ENCODE measurements at regions not wholly inside any gene's neighbourhood (a gene's known extent, or its start where the extent isn't known, plus 50 kb on each side); places are given as distances from the start of the nearest gene placed in this dataset.
A peak's percentile ranks its signal among the peaks of the same experiment; 100 is the strongest.

- peak; percentile 22 for DNase-seq (ENCODE audit: low spot score)
Measured at GRCh38 chr20:56925082-56925830, 296.1 kb downstream of the TFAP2C start.

DNA sequence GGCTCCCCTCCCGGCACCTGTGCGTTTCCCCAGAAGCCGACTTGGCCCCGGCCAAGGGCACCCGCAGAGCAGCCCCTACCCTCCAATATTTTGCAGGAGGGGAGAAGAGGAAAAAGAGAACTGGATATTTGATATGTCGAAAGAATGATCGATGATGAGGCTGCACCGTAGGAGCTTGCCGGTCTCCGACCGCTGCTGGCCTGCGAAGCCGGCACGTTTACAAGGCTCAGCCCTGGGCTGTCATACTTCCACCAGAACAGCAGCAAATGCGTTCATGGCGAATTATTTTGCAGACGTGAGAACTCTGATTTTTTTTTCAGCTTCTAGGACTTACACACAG is 296.7 kb downstream of the TFAP2C start:
- DNase-seq (ENCODE audit: low spot score): no peak

DNA sequence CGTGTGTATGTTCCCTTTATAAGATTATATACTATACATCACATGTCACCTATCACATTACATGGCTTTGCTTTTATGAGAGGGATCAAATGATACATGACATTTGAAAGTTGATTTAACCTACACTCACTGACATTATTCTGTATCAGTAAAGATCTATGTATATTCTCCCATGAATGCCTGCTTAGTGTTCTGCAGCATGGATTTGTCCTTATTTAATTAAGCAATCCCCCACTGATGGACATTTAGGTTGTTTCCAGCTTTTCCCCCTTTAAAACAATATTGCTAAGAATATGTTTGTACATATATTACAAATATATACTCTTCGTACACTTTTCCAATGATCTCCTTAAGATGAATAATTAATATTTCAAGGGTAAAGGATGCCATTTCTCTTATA is 297.4 kb downstream of the TFAP2C start:
- DNase-seq (ENCODE audit: low spot score): no peak

DNA sequence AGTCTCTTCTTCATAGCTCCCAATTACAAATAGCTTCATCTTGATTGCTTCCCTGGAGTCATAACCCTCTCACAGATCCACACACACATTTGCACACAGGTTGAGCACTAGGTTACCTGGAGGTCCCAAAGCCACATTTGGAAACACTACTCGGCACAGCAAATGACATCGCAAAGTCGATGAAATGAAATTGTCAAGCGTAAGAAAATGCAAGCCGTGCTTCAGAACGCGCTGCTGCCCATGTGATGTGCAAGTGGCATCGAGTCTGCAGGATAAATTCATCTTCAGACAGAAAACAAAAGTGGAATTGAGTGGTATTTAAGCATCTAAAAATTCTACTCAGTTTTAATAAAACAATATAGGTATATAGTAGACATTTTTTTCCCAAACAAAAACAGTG is 298.0 kb downstream of the TFAP2C start:
- DNase-seq (ENCODE audit: low spot score): no peak

- no peak for DNase-seq (ENCODE audit: low spot score)
Measured at GRCh38 chr20:56928007-56928406, 298.9 kb downstream of the TFAP2C start.

DNA sequence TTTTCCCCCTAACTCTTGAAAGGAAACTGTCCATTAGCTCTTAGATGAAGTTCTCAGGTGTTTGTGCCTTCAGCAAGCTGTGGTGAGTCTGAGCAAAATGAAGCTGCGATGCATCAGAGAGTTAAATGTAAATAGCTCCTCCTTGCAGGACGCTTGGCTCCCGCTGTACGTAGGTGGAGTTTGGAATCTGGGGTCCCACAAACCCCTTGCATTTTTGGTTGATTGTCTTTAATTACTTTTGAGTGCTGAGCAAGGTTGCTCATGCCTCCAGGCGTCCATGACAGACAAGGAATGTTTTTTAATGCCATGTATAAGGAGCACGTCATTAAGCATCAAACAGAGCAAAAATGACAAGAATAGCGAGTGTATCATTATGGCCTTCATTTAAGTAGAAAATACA is 300.5 kb downstream of the TFAP2C start:
- no peak for DNase-seq (ENCODE audit: low spot score)

DNA sequence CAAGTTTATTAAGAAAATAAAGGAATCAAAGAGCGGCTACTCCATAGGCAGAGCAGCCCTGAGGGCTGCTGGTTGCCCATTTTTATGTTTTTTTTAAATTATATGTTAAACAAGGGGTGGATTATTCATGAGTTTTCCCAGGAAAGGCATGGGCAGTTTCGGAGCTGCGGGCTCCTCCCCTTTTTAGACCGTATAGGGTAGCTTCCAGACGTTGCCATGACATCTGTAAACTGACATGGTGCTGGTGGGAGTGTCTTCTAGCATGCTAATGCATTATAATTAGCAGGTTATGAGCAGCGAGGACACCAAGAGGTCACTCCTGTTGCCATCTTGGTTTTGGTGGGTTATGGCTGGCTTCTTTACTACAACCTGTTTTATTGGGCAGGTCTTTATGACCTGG is 301.8 kb downstream of the TFAP2C start:
- DNase-seq (ENCODE audit: low spot score): no peak

DNA sequence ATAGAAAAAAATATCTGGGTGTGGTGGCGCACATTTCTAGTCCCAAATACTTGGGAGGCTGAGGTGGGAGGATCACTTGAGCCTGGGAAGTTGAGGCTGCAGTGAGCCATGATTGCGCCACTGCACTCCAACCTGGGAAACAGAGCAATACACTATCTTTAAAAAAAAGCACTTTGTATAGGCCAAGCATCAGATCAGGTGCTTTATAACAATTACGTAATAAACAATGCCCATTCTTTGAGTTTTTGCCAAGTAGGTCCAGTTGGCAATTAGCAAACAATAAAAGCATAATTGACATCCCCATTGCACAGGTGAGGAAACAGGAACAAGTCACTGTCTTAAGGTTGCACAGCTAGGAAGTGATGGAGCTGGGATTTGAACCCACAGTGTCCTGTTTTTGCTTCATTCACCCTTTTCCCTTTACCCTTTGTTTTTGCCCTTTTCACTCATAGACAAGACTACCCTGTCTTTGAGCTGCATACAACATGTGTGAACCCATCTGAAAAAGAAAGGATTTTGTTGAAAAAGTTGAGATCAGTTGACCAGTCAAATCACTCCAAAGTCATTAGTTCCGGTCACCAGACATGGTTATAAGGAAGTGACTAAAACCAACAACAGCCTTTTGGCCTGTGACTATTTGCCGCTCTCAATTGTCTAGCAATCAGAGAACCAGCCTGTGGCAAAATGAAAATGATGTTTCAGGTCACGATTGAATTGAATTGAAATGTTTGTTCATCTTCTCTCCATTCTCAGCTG is 303.6 kb downstream of the TFAP2C start:
- DNase-seq (ENCODE audit: low spot score): no peak

- no peak for DNase-seq (ENCODE audit: low spot score)
Measured at GRCh38 chr20:56933331-56933698, 304.2 kb downstream of the TFAP2C start.

GRCh38 chr20:56934888-56935287 is 305.8 kb downstream of the TFAP2C start:
- DNase-seq (ENCODE audit: low spot score): no peak

DNA sequence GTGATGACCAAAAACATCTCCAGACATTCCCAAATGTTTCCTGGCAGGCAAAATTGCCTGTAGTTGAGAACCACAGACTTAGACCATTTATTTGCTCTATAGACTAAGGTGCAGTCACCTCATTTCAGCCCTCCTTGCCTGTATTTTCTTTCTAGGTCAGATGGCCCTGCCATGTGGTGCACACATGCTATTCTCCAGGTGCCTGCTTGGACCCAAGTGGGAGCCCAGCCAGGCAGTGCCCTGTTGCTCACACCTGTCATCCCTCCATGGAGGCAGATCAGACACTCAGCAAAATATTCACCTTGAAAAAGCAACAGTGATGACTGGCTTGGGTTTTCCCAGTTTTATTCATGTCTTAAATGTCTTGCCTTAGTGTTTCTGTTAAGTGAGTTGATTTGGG is 311.4 kb downstream of the TFAP2C start:
- DNase-seq (ENCODE audit: low spot score): no peak

GRCh38 chr20:56941101-56941686 is 312.1 kb downstream of the TFAP2C start:
- no peak for DNase-seq (ENCODE audit: low spot score)

DNA sequence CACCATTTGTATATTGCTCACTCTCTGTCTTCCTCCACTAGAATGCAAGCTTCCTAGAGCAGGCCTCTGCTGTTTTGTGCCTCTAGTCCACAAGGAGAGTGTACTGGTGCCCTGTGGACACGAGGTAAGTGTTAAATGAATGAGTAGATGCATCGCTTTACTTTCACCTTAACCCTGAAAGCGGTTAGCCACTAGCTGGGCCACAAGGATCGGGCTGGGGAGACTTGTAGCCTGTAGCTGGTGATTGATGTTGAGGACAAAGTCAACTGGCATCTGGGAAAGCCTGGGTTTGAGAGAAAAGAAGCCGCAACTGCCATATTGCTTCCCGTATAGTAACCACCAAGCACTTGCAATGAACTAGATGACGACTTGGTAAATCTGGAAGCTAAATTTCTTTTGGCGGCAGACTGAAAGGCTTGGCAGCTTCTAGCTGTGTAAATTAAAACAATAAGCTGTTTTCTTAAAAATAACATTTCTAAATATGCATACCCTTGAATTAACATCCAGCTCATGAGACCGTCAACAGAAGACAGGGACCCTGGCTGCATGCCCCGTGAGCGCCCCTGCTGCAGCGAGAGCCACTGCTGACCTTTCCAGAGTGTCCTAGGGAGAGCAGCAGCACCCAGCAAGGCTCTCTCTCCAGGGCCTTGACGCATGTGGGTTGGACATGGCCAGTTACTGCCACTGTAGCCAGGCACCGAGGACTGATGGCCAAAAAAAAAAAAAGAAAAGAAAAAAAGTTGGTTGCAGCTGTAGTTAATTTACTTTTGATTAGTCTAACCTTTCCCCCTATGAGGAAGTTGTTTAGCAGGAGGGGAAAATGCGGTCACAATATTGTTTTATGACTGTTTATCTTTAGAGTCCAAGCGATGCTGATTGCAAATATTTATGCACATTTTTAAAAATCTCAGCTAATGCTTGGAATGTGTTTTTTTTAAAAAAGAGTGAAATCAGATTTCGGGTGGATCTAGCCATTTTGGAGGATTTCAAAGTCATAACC is 315.1 kb downstream of the TFAP2C start:
- peak; percentile 51 for DNase-seq (ENCODE audit: low spot score)

DNA sequence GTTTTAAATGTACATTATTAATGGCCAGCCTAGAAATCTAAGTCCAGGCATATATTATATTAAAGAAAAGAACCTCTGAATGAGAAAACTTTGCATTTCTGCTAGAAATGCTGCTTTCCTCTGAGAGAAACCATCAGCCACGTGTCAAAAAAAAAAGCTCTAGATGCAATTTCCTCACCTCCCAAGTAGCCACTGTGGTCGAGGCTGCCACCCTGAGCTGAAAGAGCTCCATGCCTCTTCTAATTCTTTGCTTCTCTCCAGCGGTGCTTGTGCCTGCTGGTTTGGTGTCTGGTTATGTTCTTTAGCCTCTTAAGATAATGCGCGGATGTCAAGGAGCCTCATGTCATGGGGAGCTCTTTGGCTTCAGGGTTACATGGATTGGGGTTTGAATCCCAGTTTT is 316.0 kb downstream of the TFAP2C start:
- DNase-seq (ENCODE audit: low spot score): peak; percentile 73

GRCh38 chr20:56945901-56946300 is 316.8 kb downstream of the TFAP2C start:
- DNase-seq (ENCODE audit: low spot score): no peak

- no peak for DNase-seq (ENCODE audit: low spot score)
Measured at GRCh38 chr20:56949318-56949717, 317.1 kb downstream of the BMP7 start.

- no peak for DNase-seq (ENCODE audit: low spot score)
Measured at GRCh38 chr20:56952258-56953047, 314.0 kb downstream of the BMP7 start.

DNA sequence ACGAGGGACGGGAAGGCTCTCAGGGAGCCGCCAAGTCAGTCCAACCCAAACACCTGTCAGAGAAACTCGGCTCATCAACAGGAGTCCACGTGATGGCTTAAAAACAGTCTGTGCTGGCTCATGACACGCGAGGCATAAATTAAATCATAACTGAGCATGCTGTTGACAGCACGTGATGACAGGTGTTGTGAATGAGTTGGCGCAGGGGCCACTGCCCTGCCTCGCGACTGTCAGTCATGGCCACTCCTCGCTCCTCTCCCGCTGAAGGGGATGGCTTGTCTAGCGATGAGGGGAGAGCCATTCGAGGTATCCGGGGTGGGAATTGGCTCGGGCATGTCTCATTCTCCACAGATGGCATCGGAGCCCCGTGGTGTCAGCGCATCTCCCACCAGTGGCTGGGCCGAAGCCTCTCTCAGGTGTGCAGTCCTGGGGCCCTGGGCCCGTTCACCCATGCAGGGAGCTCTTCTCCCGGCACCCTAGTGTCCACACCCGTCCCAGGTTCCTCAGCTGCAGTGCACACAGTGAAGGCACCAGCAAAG is 313.3 kb downstream of the BMP7 start:
- DNase-seq (ENCODE audit: low spot score): no peak

- DNase-seq (ENCODE audit: low spot score): no peak
Measured at GRCh38 chr20:56954797-56955196, 311.6 kb downstream of the BMP7 start.

GRCh38 chr20:56955680-56956079 is 310.8 kb downstream of the BMP7 start:
- DNase-seq (ENCODE audit: low spot score): no peak

DNA sequence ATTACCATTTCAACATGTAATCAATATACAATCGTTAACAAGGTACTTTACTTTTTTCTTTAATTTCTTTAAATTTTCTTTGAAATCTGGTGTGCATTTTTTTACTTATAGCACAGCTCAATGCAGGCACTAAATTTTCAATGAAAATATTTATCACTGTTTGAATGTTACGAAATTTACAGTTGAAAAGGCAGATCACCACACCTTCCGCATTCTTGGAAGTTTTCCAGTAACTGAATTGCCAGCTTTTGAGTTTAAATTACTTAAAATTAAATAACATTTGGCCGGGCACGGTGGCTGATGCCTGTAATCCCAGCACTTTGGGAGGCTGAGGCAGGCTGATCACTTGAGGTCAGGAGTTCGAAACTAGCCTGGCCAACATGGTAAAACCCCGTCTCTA is 309.9 kb downstream of the BMP7 start:
- no peak for DNase-seq (ENCODE audit: low spot score)

All from AG08395 (cell line).